Loucy (cell line): ENCODE measurements at regions not wholly inside any gene's neighbourhood (a gene's known extent, or its start where the extent isn't known, plus 50 kb on each side); places are given as distances from the start of the nearest gene placed in this dataset.

ENCODE experiments used
- CTCF ChIP-seq: fragments of 200-600 bp; sonication (generic); conservative IDR thresholded peaks from 2 replicates; pipeline ENCODE4 v1.5.1; 2014; ENCODE audit warnings: mild to moderate bottlenecking, antibody characterized with exemption, low read length
- EZH2phosphoT487 ChIP-seq: fragments of 200-600 bp; IDR thresholded peaks from 2 replicates; pipeline ENCODE4 v1.6.1; 2018; ENCODE audit warnings: antibody characterized with exemption, mild to moderate bottlenecking, moderate library complexity, borderline replicate concordance

GRCh38 chr6:148147463-148147830, 195.2 kb upstream of the SASH1 start:
- no peak for TF ChIP-seq CTCF
- no peak for TF ChIP-seq EZH2phosphoT487
